K562 (cell line): ENCODE measurements at regions not wholly inside any gene's neighbourhood (a gene's known extent, or its start where the extent isn't known, plus 50 kb on each side); places are given as distances from the start of the nearest gene placed in this dataset.

Experiments
- ATAC-seq: fragments of 200-7000 bp; cut with Tn5 transposase; 3 replicates; pipeline ENCODE4 v1.9.1; 2020; ENCODE audit warnings: moderate library complexity
- BruUV-seq: library from RNA; stranded (reverse); fragments of 400-500 nt; replicated peaks from 2 replicates; lab custom pipeline; 2021; lab: Mats Ljungman, UMichigan
- CTCF ChIA-PET: fragments of 300-600 bp; formaldehyde crosslinking; extraction: SDS; loops from one replicate; lab custom pipeline; 2021; ENCODE audit warnings: low intra/inter-chr PET ratio; lab: Yijun Ruan, JAX
- POLR2A ChIA-PET: fragments of 300-600, 350-650 bp; sonication (Branson Sonifier 250); formaldehyde crosslinking; extraction: SDS; loops from one replicate; lab custom pipeline; 2021; ENCODE audit warnings: antibody characterized with exemption, inconsistent platforms; lab: Yijun Ruan, JAX
- DNase-seq, 4 experiments: peaks; one replicate each; pipeline versions ENCODE4 v3.0.0 to v3.0.0-alpha.2; 2011 to 2018; ENCODE audit warnings: low spot score in 3 of 4, mixed read lengths in 3 of 4; ENCODE audit errors: extremely low read depth in 1 of 4
- FAIRE-seq: peaks from 2 replicates; lab custom pipeline; 2011; peaks lifted over from hg19 to GRCh38; lab: Jason Lieb, UNC
- H2AFZ ChIP-seq: 2 replicates; pipeline ENCODE4 v1.6.0; 2011; ENCODE audit warnings: low read depth, low read length, control low read depth, inconsistent platforms
- H3K27ac ChIP-seq: fragments of 200-600 bp; 3 replicates; pipeline ENCODE4 v1.8.0; 2011; ENCODE audit warnings: low read depth, mild to moderate bottlenecking, control low read depth, inconsistent platforms, low read length, moderate library complexity, mixed read lengths; ENCODE audit errors: extremely low read depth
- H3K27me3 ChIP-seq, 2 experiments: fragments of 300-600 bp in 1 of 2; 2 replicates in 1 of 2; 3 replicates in 1 of 2; pipeline versions ENCODE4 v1.6.0 to v1.8.0; 2011; ENCODE audit warnings: inconsistent platforms in 2 of 2, low read length in 2 of 2, mild to moderate bottlenecking in 1 of 2, mixed read lengths in 1 of 2, moderate library complexity in 1 of 2; ENCODE audit not compliant: control insufficient read depth in 2 of 2, insufficient read depth in 2 of 2
- H3K36me3 ChIP-seq: fragments of 300-600 bp; 3 replicates; pipeline ENCODE4 v1.8.0; 2011; ENCODE audit warnings: mild to moderate bottlenecking, low read length, inconsistent platforms; ENCODE audit not compliant: control insufficient read depth, insufficient read depth
- H3K4me1 ChIP-seq, 2 experiments: fragments of 200-600 bp in 1 of 2; replicated peaks in 1 of 2; 2 replicates in 1 of 2; 3 replicates in 1 of 2; pipeline versions ENCODE4 v1.5.1 to v1.8.0; 2011; ENCODE audit warnings: inconsistent platforms in 2 of 2, low read length in 2 of 2, mild to moderate bottlenecking in 1 of 2, mixed read lengths in 1 of 2, moderate library complexity in 1 of 2; ENCODE audit not compliant: control insufficient read depth in 2 of 2, insufficient read depth in 2 of 2
- H3K4me2 ChIP-seq: 2 replicates; pipeline ENCODE4 v1.6.1; 2011; ENCODE audit warnings: low read length, control low read depth, inconsistent platforms, mixed read lengths; ENCODE audit not compliant: insufficient read depth
- H3K4me3 ChIP-seq: fragments of 200-600 bp; sonication (generic), shearing (Covaris generic); 2 replicates; pipeline ENCODE4 v1.5.1; 2016; ENCODE audit warnings: control low read depth, inconsistent platforms
- H3K79me2 ChIP-seq: fragments of 200-600 bp; 3 replicates; pipeline ENCODE4 v1.8.0; 2011; ENCODE audit warnings: low read length, inconsistent platforms; ENCODE audit not compliant: control insufficient read depth, insufficient read depth
- H3K9ac ChIP-seq, 2 experiments: 2 replicates each; pipeline versions ENCODE4 v1.6.0 to v1.6.1; 2011; ENCODE audit warnings: low read depth in 2 of 2, low read length in 2 of 2, control low read depth in 1 of 2, inconsistent platforms in 1 of 2, mild to moderate bottlenecking in 1 of 2, mixed read lengths in 1 of 2; ENCODE audit not compliant: insufficient read depth in 1 of 2
- H3K9me1 ChIP-seq: one replicate; pipeline ENCODE4 v1.6.0; 2011; ENCODE audit warnings: inconsistent platforms, mild to moderate bottlenecking, low read length, moderate library complexity; ENCODE audit not compliant: control insufficient read depth, insufficient read depth
- H3K9me3 ChIP-seq: replicated peaks from 2 replicates; pipeline ENCODE4 v1.5.1; 2011; ENCODE audit warnings: low read depth, low read length, inconsistent platforms; ENCODE audit not compliant: control insufficient read depth, insufficient read depth
- H4K20me1 ChIP-seq: replicated peaks from 2 replicates; pipeline ENCODE4 v1.6.1; 2011; ENCODE audit warnings: low read length, inconsistent platforms, mixed read lengths; ENCODE audit not compliant: control insufficient read depth, insufficient read depth
- GTF2F1 ChIP-seq: IDR thresholded peaks from 2 replicates; pipeline ENCODE4 v1.6.1; 2011; ENCODE audit warnings: low read depth, low read length, improper control_type of control experiment
- HOXB6 ChIP-seq: fragments of 250-450 bp; sonication (Bioruptor Pico); IDR thresholded peaks from 2 replicates; pipeline ENCODE4 v1.5.1; 2022; ENCODE audit warnings: mild to moderate bottlenecking, borderline replicate concordance
- RBM14 ChIP-seq: fragments of 200-400 bp; formaldehyde crosslinking; IDR thresholded peaks from 2 replicates; pipeline ENCODE4 v1.6.1; 2018; ENCODE audit warnings: low read depth, mild to moderate bottlenecking, low read length, moderate library complexity, borderline replicate concordance; ENCODE audit not compliant: insufficient read depth
- in situ Hi-C: fragments of 300-500 bp; cut with MboI; formaldehyde crosslinking; loops from 4 replicates; pipeline ENCODE4 v1.15.0; 2018; ENCODE audit warnings: inconsistent platforms, mixed read lengths
- intact Hi-C: fragments of 100-400 bp; cut with micrococcal nuclease; formaldehyde crosslinking; loops from 2 replicates; pipeline ENCODE4 v1.14.2; 2022
- TF ChIP-seq, protein P1 (sequence below): fragments of 250-450 bp; sonication (Bioruptor Pico); IDR thresholded peaks from 2 replicates; pipeline ENCODE4 v1.5.0; 2020; ENCODE audit warnings: mild to moderate bottlenecking, borderline replicate concordance

DNA sequence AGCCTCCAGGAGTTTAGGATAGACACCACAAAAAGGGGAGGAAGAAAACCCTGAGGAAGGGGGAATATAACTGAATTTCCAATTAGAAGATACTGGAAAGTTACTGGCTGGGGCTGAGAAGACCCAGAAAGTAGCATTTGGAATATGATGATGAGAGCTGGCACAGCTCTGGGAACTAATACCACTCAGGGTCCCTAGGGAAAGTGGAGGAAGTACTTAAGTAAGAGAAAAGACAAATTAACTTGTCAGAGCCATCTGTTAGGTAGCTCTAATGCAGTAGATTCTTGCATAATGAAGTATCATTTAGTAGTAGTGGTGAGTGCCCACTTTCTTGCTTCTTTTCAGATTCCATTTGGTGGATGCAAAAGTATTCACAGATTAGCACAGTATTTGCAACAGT lies 90.8 kb upstream of the TSPAN5 start:
- Histone ChIP-seq H3K27me3 (no peaks in the 10 kb centered on the region), H3K9me3 (no peaks in the 10 kb centered on the region), H2AFZ (no peak overlapping the region), H3K36me3 (no peaks in the 10 kb centered on the region), H3K9me1 (no peaks in the 10 kb centered on the region), H3K9ac (no peak overlapping the region), H3K4me1 (no peaks in the 10 kb centered on the region), H3K4me2 (no peak overlapping the region), H4K20me1 (no peaks in the 10 kb centered on the region), H3K79me2 (no peaks in the 10 kb centered on the region), H3K27ac (no peak overlapping the region), H3K4me3 (no peak overlapping the region)
- TF ChIP-seq, protein P1, sequence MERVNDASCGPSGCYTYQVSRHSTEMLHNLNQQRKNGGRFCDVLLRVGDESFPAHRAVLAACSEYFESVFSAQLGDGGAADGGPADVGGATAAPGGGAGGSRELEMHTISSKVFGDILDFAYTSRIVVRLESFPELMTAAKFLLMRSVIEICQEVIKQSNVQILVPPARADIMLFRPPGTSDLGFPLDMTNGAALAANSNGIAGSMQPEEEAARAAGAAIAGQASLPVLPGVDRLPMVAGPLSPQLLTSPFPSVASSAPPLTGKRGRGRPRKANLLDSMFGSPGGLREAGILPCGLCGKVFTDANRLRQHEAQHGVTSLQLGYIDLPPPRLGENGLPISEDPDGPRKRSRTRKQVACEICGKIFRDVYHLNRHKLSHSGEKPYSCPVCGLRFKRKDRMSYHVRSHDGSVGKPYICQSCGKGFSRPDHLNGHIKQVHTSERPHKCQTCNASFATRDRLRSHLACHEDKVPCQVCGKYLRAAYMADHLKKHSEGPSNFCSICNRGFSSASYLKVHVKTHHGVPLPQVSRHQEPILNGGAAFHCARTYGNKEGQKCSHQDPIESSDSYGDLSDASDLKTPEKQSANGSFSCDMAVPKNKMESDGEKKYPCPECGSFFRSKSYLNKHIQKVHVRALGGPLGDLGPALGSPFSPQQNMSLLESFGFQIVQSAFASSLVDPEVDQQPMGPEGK (CRISPR knock-in tag), result no peak
- TF ChIP-seq GTF2F1, result no peak
- no peak for TF ChIP-seq HOXB6 (CRISPR knock-in tag)
- no peak for TF ChIP-seq RBM14
- CTCF ChIA-PET, result no interaction called here
- intact Hi-C loops (loop anchor here (5.0 kb wide), 5 partner anchors 78 to 658 kb away; partner anchors contain the start of gene EIF4E), in situ Hi-C loops (loop anchor here (10.0 kb wide), 2 partner anchors 306 to 656 kb away; no protein-coding TSS in a partner anchor)
- BruUV-seq, result no TSS peak
- FAIRE-seq (no peak), ATAC-seq (no peak), DNase-seq (no peak)
- POLR2A ChIA-PET, result interaction anchor here (0.8 kb wide), 1 partner anchor 307 kb away, joined by 3 read pairs; no protein-coding TSS in a partner anchor
